GM23338 (cell line): ENCODE measurements at regions not wholly inside any gene's neighbourhood (a gene's known extent, or its start where the extent isn't known, plus 50 kb on each side); places are given as distances from the start of the nearest gene placed in this dataset.

Experiments
- ATAC-seq: fragments of 200-7000 bp; cut with Tn5 transposase; 3 replicates; pipeline ENCODE4 v1.9.1; 2020
- DNase-seq: peaks from one replicate; pipeline ENCODE4 v3.0.0-alpha.2; 2015; ENCODE audit warnings: low spot score
- H2AFZ ChIP-seq: fragments of 200-600 bp; sonication (generic); 2 replicates; pipeline ENCODE4 v1.8.0; 2016; ENCODE audit warnings: antibody characterized with exemption, mild to moderate bottlenecking, moderate library complexity
- H3F3A ChIP-seq: fragments of 200-600 bp; sonication (generic); replicated peaks from 2 replicates; pipeline ENCODE4 v1.8.0; 2017; ENCODE audit warnings: antibody characterized with exemption, mixed run types, low read depth
- H3K27ac ChIP-seq: fragments of 200-600 bp; sonication (generic); 2 replicates; pipeline ENCODE4 v1.6.1; 2016; ENCODE audit warnings: low read depth
- H3K27me3 ChIP-seq: fragments of 200-600 bp; sonication (generic); 2 replicates; pipeline ENCODE4 v1.8.0; 2016; ENCODE audit warnings: mild to moderate bottlenecking, mixed run types, moderate library complexity; ENCODE audit not compliant: insufficient read depth
- H3K36me3 ChIP-seq: fragments of 200-600 bp; sonication (generic); 2 replicates; pipeline ENCODE4 v1.8.0; 2016; ENCODE audit warnings: mild to moderate bottlenecking; ENCODE audit not compliant: insufficient read depth
- H3K4me1 ChIP-seq: fragments of 200-600 bp; sonication (generic); 2 replicates; pipeline ENCODE4 v1.8.0; 2016; ENCODE audit warnings: mild to moderate bottlenecking, moderate library complexity; ENCODE audit not compliant: insufficient read depth
- H3K4me2 ChIP-seq: fragments of 200-600 bp; sonication (generic); 2 replicates; pipeline ENCODE4 v1.7.1; 2017; ENCODE audit warnings: mixed run types
- H3K4me3 ChIP-seq: fragments of 200-600 bp; sonication (generic); 2 replicates; pipeline ENCODE4 v1.6.1; 2016; ENCODE audit warnings: mixed run types
- H3K79me2 ChIP-seq: fragments of 200-600 bp; sonication (generic); replicated peaks from 2 replicates; pipeline ENCODE4 v1.8.0; 2017; ENCODE audit warnings: mild to moderate bottlenecking; ENCODE audit not compliant: insufficient read depth
- H3K9me2 ChIP-seq: fragments of 200-600 bp; sonication (generic); 2 replicates; pipeline ENCODE4 v1.8.0; 2017; ENCODE audit not compliant: insufficient read depth
- H4K20me1 ChIP-seq: fragments of 200-600 bp; sonication (generic); replicated peaks from 2 replicates; pipeline ENCODE4 v1.8.0; 2017; ENCODE audit warnings: mild to moderate bottlenecking; ENCODE audit not compliant: insufficient read depth
- H3K27ac Mint-ChIP-seq: 2 replicates; pipeline ENCODE4 v1.8.0; 2020; ENCODE audit warnings: inconsistent platforms, mild to moderate bottlenecking, moderate library complexity, mixed read lengths
- H3K27me3 Mint-ChIP-seq: 3 replicates; pipeline ENCODE4 v1.8.0; 2022; ENCODE audit warnings: low read depth, mild to moderate bottlenecking, moderate library complexity, mixed read lengths, inconsistent platforms; ENCODE audit not compliant: insufficient read depth, poor library complexity
- H3K36me3 Mint-ChIP-seq: 3 replicates; pipeline ENCODE4 v1.8.0; 2021; ENCODE audit warnings: low read depth, mild to moderate bottlenecking, inconsistent platforms, moderate library complexity, mixed read lengths
- H3K4me1 Mint-ChIP-seq: 3 replicates; pipeline ENCODE4 v1.8.0; 2020; ENCODE audit warnings: mild to moderate bottlenecking, inconsistent platforms, mixed read lengths
- H3K4me3 Mint-ChIP-seq: 3 replicates; pipeline ENCODE4 v1.8.0; 2021; ENCODE audit warnings: moderate library complexity, mild to moderate bottlenecking, inconsistent platforms, mixed read lengths
- H3K9me3 Mint-ChIP-seq: 3 replicates; pipeline ENCODE4 v1.8.0; 2020; ENCODE audit warnings: moderate library complexity, mild to moderate bottlenecking, inconsistent platforms, mixed read lengths
- CREB1 ChIP-seq: fragments of 250-450 bp; sonication (Bioruptor Pico); IDR thresholded peaks from 2 replicates; pipeline ENCODE4 v1.5.0; 2020; ENCODE audit warnings: low read depth, mild to moderate bottlenecking, moderate library complexity
- EZH2 ChIP-seq: fragments of 200-600 bp; sonication (generic); IDR thresholded peaks from one replicate; pipeline ENCODE4 v1.8.0; 2017; ENCODE audit warnings: antibody characterized with exemption, mild to moderate bottlenecking, low read depth; ENCODE audit not compliant: unreplicated experiment
- EZH2phosphoT487 ChIP-seq: fragments of 200-600 bp; sonication (generic); IDR thresholded peaks from one replicate; pipeline ENCODE4 v1.8.1; 2018; ENCODE audit warnings: antibody characterized with exemption; ENCODE audit not compliant: unreplicated experiment
- JUNB ChIP-seq: IDR thresholded peaks from one replicate; pipeline ENCODE4 v1.6.1; 2016; ENCODE audit warnings: antibody characterized with exemption; ENCODE audit not compliant: unreplicated experiment
- NANOG ChIP-seq: IDR thresholded peaks from 2 replicates; pipeline ENCODE4 v1.6.1; 2016; ENCODE audit warnings: antibody characterized with exemption, borderline replicate concordance
- POLR2AphosphoS5 ChIP-seq: IDR thresholded peaks from 2 replicates; pipeline ENCODE4 v1.6.1; 2016; ENCODE audit warnings: antibody characterized with exemption, low read depth
- REST ChIP-seq: IDR thresholded peaks from one replicate; pipeline ENCODE4 v1.6.1; 2018; ENCODE audit warnings: antibody characterized with exemption; ENCODE audit not compliant: unreplicated experiment
- STAT1 ChIP-seq: IDR thresholded peaks from one replicate; pipeline ENCODE4 v1.6.1; 2016; ENCODE audit warnings: antibody characterized with exemption; ENCODE audit not compliant: unreplicated experiment
- ZNF114 ChIP-seq: fragments of 250-450 bp; sonication (Bioruptor Pico); IDR thresholded peaks from 2 replicates; pipeline ENCODE4 v1.5.0; 2020; ENCODE audit warnings: mild to moderate bottlenecking, moderate library complexity
- ZNF331 ChIP-seq: fragments of 250-450 bp; sonication (Bioruptor Pico); IDR thresholded peaks from 2 replicates; pipeline ENCODE4 v1.5.0; 2020; ENCODE audit warnings: low read depth, mild to moderate bottlenecking, moderate library complexity
- TF ChIP-seq, protein P1 (sequence below): fragments of 250-450 bp; sonication (Bioruptor Pico); IDR thresholded peaks from 2 replicates; pipeline ENCODE4 v1.5.0; 2020; ENCODE audit warnings: mild to moderate bottlenecking, moderate library complexity
- TF ChIP-seq, protein P2 (sequence below), 2 experiments: fragments of 200-600 bp in 1 of 2; sonication (generic) in 1 of 2; conservative IDR thresholded peaks; 2 replicates each; pipeline versions ENCODE4 v1.5.1 to v1.6.1; 2016 to 2017; ENCODE audit warnings: antibody characterized with exemption in 2 of 2, low read depth in 2 of 2, mild to moderate bottlenecking in 2 of 2, moderate library complexity in 1 of 2
- TF ChIP-seq, protein P3 (sequence below): IDR thresholded peaks from 2 replicates; pipeline ENCODE4 v1.6.1; 2016; ENCODE audit warnings: antibody characterized with exemption

GRCh38 chr3:83453056-83453455 lies 1505.7 kb upstream of the CADM2 start:
- Histone ChIP-seq H3K27ac (no peak overlapping the region), H3K4me3 (no peak overlapping the region), H3K4me2 (no peak overlapping the region), H3F3A (no peaks in the 10 kb centered on the region), H3K36me3 (no peaks in the 10 kb centered on the region), H2AFZ (no peak overlapping the region), H3K9me2 (no peaks in the 10 kb centered on the region), H4K20me1 (no peaks in the 10 kb centered on the region), H3K79me2 (no peaks in the 10 kb centered on the region), H3K4me1 (no peaks in the 10 kb centered on the region), H3K27me3 (no peaks in the 10 kb centered on the region)
- DNase-seq (no peak), ATAC-seq (no peak)
- Mint-ChIP-seq H3K36me3 (no peaks in the 10 kb centered on the region), H3K27me3 (peaks cover 5% of the 10 kb centered on the region), H3K27ac (no peak overlapping the region), H3K4me1 (peaks cover 13% of the 10 kb centered on the region; the same call in 2 of the 3 replicates), H3K4me3 (no peak overlapping the region), H3K9me3 (no peaks in the 10 kb centered on the region)
- TF ChIP-seq, protein P1, sequence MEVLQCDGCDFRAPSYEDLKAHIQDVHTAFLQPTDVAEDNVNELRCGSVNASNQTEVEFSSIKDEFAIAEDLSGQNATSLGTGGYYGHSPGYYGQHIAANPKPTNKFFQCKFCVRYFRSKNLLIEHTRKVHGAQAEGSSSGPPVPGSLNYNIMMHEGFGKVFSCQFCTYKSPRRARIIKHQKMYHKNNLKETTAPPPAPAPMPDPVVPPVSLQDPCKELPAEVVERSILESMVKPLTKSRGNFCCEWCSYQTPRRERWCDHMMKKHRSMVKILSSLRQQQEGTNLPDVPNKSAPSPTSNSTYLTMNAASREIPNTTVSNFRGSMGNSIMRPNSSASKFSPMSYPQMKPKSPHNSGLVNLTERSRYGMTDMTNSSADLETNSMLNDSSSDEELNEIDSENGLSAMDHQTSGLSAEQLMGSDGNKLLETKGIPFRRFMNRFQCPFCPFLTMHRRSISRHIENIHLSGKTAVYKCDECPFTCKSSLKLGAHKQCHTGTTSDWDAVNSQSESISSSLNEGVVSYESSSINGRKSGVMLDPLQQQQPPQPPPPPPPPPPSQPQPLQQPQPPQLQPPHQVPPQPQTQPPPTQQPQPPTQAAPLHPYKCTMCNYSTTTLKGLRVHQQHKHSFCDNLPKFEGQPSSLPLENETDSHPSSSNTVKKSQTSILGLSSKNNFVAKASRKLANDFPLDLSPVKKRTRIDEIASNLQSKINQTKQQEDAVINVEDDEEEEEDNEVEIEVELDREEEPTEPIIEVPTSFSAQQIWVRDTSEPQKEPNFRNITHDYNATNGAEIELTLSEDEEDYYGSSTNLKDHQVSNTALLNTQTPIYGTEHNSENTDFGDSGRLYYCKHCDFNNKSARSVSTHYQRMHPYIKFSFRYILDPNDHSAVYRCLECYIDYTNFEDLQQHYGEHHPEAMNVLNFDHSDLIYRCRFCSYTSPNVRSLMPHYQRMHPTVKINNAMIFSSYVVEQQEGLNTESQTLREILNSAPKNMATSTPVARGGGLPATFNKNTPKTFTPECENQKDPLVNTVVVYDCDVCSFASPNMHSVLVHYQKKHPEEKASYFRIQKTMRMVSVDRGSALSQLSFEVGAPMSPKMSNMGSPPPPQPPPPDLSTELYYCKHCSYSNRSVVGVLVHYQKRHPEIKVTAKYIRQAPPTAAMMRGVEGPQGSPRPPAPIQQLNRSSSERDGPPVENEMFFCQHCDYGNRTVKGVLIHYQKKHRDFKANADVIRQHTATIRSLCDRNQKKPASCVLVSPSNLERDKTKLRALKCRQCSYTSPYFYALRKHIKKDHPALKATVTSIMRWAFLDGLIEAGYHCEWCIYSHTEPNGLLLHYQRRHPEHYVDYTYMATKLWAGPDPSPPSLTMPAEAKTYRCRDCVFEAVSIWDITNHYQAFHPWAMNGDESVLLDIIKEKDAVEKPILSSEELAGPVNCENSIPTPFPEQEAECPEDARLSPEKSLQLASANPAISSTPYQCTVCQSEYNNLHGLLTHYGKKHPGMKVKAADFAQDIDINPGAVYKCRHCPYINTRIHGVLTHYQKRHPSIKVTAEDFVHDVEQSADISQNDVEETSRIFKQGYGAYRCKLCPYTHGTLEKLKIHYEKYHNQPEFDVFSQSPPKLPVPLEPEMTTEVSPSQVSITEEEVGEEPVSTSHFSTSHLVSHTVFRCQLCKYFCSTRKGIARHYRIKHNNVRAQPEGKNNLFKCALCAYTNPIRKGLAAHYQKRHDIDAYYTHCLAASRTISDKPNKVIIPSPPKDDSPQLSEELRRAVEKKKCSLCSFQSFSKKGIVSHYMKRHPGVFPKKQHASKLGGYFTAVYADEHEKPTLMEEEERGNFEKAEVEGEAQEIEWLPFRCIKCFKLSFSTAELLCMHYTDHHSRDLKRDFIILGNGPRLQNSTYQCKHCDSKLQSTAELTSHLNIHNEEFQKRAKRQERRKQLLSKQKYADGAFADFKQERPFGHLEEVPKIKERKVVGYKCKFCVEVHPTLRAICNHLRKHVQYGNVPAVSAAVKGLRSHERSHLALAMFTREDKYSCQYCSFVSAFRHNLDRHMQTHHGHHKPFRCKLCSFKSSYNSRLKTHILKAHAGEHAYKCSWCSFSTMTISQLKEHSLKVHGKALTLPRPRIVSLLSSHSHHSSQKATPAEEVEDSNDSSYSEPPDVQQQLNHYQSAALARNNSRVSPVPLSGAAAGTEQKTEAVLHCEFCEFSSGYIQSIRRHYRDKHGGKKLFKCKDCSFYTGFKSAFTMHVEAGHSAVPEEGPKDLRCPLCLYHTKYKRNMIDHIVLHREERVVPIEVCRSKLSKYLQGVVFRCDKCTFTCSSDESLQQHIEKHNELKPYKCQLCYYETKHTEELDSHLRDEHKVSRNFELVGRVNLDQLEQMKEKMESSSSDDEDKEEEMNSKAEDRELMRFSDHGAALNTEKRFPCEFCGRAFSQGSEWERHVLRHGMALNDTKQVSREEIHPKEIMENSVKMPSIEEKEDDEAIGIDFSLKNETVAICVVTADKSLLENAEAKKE (CRISPR knock-in tag): no peak
- TF ChIP-seq NANOG (no peak), EZH2phosphoT487 (no peak), EZH2 (no peak), REST (no peak), ZNF114 (no peak), CREB1 (CRISPR knock-in tag) (no peak), JUNB (no peak), ZNF331 (no peak), POLR2AphosphoS5 (no peak), STAT1 (no peak)
- TF ChIP-seq, protein P2, sequence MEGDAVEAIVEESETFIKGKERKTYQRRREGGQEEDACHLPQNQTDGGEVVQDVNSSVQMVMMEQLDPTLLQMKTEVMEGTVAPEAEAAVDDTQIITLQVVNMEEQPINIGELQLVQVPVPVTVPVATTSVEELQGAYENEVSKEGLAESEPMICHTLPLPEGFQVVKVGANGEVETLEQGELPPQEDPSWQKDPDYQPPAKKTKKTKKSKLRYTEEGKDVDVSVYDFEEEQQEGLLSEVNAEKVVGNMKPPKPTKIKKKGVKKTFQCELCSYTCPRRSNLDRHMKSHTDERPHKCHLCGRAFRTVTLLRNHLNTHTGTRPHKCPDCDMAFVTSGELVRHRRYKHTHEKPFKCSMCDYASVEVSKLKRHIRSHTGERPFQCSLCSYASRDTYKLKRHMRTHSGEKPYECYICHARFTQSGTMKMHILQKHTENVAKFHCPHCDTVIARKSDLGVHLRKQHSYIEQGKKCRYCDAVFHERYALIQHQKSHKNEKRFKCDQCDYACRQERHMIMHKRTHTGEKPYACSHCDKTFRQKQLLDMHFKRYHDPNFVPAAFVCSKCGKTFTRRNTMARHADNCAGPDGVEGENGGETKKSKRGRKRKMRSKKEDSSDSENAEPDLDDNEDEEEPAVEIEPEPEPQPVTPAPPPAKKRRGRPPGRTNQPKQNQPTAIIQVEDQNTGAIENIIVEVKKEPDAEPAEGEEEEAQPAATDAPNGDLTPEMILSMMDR (conservative IDR thresholded peaks at IDR 0.05; ENCODE audit: low read depth in 2 of 2): no peak
- TF ChIP-seq, protein P3, sequence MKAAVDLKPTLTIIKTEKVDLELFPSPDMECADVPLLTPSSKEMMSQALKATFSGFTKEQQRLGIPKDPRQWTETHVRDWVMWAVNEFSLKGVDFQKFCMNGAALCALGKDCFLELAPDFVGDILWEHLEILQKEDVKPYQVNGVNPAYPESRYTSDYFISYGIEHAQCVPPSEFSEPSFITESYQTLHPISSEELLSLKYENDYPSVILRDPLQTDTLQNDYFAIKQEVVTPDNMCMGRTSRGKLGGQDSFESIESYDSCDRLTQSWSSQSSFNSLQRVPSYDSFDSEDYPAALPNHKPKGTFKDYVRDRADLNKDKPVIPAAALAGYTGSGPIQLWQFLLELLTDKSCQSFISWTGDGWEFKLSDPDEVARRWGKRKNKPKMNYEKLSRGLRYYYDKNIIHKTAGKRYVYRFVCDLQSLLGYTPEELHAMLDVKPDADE: no peak
